ENCODE measurements at regions not wholly inside any gene's neighbourhood (a gene's known extent, or its start where the extent isn't known, plus 50 kb on each side); places are given as distances from the start of the nearest gene placed in this dataset.
"Not testable (repeated sequence)": the region's sequence is repeated elsewhere in the genome, so short reads cannot be mapped to it uniquely, and the experiment has no call there.

DNA sequence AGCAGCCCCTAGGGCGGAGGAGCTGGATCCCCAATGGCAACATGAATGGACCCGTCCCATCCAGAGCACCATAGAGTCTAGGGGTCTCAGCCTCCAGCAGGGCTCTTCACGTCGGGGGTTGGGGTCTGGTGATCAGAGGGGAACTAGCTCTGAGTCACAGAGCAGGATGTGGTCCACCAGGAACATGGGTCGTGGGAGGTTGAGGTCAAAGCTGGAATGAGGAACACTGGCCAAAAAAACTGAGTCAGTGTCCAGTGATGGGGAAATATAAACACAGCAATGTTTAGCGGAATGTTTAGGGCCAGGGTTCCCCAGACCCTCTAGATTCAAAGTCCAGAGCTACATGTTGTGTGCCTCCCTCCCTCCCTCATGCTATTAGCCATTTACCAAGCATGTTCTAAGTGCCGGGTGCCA is 79.1 kb upstream of the C16orf82 start:
- H3K4me3 ChIP-seq = no peak overlapping the region

DNA sequence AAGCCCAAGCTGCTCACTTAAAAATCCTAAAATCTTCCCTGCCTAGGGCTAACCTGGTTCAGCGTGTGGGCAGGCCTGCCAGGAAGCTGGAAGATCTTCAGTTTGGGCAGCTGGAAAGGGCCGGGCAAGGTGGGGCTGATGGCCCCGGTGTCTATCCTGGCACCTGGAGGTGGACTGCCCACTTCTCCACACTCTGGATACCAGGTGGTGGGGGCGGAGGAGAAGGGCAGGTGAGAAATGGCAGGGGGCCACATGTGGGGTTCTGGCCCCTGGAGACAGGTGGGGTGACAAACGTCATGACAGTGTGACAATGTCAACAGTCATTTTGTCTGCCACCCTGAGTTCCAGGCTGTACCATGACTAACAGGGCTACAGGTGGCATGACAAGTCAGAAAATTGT is 78.5 kb upstream of the C16orf82 start:
- WGBS, 4 donors = 60 to 76% (median 68%) methylated on average over 5 of the region's 5 CpGs
- Histone ChIP-seq H3K9me3 (no peaks in the 10 kb centered on the region), H3K4me1 (no peaks in the 10 kb centered on the region), H3K4me3 (no peak overlapping the region), H3K27ac (no peak overlapping the region), H3K27me3 (peaks cover 0 to 17% (median 0%) of the 10 kb centered on the region in 9 donors), H3K36me3 (no peaks in the 10 kb centered on the region)
- DNase-seq (no peak), ATAC-seq (no peak)
- TF ChIP-seq POLR2A (IDR thresholded peaks at IDR 0.05) = no peak
- TF ChIP-seq, protein P1, sequence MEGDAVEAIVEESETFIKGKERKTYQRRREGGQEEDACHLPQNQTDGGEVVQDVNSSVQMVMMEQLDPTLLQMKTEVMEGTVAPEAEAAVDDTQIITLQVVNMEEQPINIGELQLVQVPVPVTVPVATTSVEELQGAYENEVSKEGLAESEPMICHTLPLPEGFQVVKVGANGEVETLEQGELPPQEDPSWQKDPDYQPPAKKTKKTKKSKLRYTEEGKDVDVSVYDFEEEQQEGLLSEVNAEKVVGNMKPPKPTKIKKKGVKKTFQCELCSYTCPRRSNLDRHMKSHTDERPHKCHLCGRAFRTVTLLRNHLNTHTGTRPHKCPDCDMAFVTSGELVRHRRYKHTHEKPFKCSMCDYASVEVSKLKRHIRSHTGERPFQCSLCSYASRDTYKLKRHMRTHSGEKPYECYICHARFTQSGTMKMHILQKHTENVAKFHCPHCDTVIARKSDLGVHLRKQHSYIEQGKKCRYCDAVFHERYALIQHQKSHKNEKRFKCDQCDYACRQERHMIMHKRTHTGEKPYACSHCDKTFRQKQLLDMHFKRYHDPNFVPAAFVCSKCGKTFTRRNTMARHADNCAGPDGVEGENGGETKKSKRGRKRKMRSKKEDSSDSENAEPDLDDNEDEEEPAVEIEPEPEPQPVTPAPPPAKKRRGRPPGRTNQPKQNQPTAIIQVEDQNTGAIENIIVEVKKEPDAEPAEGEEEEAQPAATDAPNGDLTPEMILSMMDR (IDR thresholded peaks at IDR 0.05) = no peak
- intact Hi-C loops (cut with DNase I) = no loop called here

More for the DNA sequence above, 79.1 kb upstream of the C16orf82 start:
- no peak overlapping the region for H3K27ac ChIP-seq
- H3K27me3 ChIP-seq = peaks cover 0 to 17% (median 0%) of the 10 kb centered on the region in 9 donors
- H3K4me1 ChIP-seq = no peaks in the 10 kb centered on the region
- DNase-seq = no peak
- TF ChIP-seq POLR2A (IDR thresholded peaks at IDR 0.05) = no peak
- TF ChIP-seq, protein P1 (IDR thresholded peaks at IDR 0.05) = no peak
- ATAC-seq = no peak
- 50 to 61% (median 57%) methylated on average over 7 of the region's 7 CpGs for WGBS, 4 donors
- H3K9me3 ChIP-seq = no peaks in the 10 kb centered on the region
- intact Hi-C loops (cut with DNase I) = no loop called here
- H3K36me3 ChIP-seq = no peaks in the 10 kb centered on the region

- not testable (repeated sequence) for H3K4me3 ChIP-seq, H3K36me3 ChIP-seq, H3K4me1 ChIP-seq, H3K9me3 ChIP-seq, DNase-seq, ATAC-seq, H3K27ac ChIP-seq
- 78 to 94% (median 91%) methylated on average over 5 of the region's 5 CpGs for WGBS, 4 donors
- H3K27me3 ChIP-seq = peaks cover 0 to 14% (median 0%) of the 10 kb centered on the region in 9 donors
- intact Hi-C loops (cut with DNase I) = loop anchor here in 1 of 10 donors (5.0 kb wide), 1 partner anchor 52 kb away; no protein-coding TSS in a partner anchor
These were observed 76.2 kb upstream of the C16orf82 start for GRCh38 chr16:26990384-26991120.

DNA sequence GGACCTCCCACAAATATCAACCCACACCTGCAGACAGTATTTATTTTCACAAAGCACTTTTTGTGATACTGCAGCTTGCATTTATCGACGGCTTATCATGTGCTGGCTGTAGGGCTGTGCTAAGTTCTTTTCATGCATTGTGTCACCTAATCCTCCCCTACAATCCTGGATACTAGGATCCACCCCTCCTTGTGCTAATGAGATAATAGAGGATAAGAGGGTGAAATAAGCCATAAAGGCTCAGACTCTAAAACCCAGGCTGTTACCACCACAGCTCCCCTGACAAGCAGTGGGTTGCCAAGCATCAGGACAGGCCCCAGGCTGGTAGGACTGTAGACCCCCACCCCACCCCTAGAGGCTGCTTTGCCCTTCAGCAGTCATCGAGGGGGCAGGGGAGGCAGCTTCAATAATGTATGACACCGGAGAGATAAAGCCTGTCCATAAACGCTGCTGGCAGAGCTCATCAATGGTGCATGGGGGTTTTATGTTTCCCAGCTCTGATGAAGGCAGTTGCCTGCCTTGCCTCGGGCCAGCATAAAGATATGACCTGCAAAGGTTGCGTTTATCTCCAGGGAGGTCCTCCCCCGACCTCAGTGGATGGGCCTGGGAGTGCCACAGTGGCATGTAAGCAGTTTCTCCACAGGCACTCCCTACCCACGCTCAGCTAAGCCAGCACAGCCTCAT is 73.9 kb upstream of the C16orf82 start:
- DNase-seq = no peak
- intact Hi-C loops (cut with DNase I) = loop anchor here in 1 of 10 donors (5.0 kb wide), 1 partner anchor 49 kb away; no protein-coding TSS in a partner anchor
- 28 to 37% (median 34%) methylated on average over 8 to 9 of the region's 9 CpGs for WGBS, 4 donors
- Histone ChIP-seq H3K4me1 (no peaks in the 10 kb centered on the region), H3K27ac (no peak overlapping the region), H3K36me3 (no peaks in the 10 kb centered on the region), H3K9me3 (peaks cover 0 to 9% (median 0%) of the 10 kb centered on the region in 12 donors), H3K27me3 (peaks cover 0 to 10% (median 0%) of the 10 kb centered on the region in 9 donors), H3K4me3 (no peak overlapping the region)
- ATAC-seq = no peak
- no peak for TF ChIP-seq POLR2A (IDR thresholded peaks at IDR 0.05)
- TF ChIP-seq, protein P1 (IDR thresholded peaks at IDR 0.05) = no peak

Measured in heart left ventricle (tissue), 16 donors.